ENCODE measurements at regions not wholly inside any gene's neighbourhood (a gene's known extent, or its start where the extent isn't known, plus 50 kb on each side); places are given as distances from the start of the nearest gene placed in this dataset.

GRCh38 chr1:88189525-88189924 is 494.5 kb upstream of the PKN2 start:
- TF ChIP-seq, protein P1, sequence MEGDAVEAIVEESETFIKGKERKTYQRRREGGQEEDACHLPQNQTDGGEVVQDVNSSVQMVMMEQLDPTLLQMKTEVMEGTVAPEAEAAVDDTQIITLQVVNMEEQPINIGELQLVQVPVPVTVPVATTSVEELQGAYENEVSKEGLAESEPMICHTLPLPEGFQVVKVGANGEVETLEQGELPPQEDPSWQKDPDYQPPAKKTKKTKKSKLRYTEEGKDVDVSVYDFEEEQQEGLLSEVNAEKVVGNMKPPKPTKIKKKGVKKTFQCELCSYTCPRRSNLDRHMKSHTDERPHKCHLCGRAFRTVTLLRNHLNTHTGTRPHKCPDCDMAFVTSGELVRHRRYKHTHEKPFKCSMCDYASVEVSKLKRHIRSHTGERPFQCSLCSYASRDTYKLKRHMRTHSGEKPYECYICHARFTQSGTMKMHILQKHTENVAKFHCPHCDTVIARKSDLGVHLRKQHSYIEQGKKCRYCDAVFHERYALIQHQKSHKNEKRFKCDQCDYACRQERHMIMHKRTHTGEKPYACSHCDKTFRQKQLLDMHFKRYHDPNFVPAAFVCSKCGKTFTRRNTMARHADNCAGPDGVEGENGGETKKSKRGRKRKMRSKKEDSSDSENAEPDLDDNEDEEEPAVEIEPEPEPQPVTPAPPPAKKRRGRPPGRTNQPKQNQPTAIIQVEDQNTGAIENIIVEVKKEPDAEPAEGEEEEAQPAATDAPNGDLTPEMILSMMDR (IDR thresholded peaks at IDR 0.05; ENCODE audit: insufficient read depth, low read depth, low read length, missing control alignments): no peak
- DNase-seq (ENCODE audit: low read depth): no peak
- H3K4me3 ChIP-seq (ENCODE audit: low read depth, low read length): no peak overlapping the region

DNA sequence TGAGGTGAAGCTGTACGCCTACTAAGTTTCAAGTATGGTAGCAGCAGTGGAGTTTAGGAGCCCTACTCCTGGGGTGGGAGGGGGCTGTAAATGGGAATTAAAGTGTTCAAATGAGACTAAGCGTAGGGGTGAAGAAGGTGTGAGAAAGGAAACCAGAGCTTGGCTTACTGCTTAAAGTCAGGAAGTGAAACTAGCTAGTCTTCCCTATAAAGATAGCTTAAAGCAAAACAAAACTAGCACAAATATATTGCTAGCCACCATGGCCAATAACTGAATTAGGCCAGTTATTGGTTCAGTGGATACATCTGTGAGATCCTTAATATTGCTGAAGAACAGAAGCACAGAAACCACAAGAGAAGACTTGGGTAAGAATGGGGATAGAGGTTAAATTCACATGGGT is 492.2 kb upstream of the PKN2 start:
- DNase-seq (ENCODE audit: low read depth): peak; percentile 32
- no peak overlapping the region for H3K4me3 ChIP-seq (ENCODE audit: low read depth, low read length)
- TF ChIP-seq, protein P1 (IDR thresholded peaks at IDR 0.05; ENCODE audit: insufficient read depth, low read depth, low read length, missing control alignments): no peak

DNA sequence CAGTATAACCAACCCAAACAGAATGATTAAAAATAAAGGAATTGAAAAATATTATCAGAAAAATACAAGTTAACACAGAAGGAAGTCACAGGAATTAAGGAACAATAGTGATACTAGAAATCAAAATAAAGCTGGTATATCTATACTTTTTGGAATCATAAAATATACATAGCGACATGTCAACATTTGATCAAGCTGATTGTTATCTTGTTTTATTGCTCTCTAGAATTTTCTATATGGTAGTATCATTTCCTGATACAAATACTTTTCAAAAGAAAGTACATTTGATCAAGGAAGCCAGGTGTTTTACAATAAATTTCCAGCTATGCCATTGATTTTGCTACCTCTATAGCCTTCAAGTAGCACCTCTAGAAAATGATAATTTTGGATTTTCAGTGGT is 489.5 kb upstream of the PKN2 start:
- H3K4me3 ChIP-seq (ENCODE audit: low read depth, low read length): no peak overlapping the region
- no peak for DNase-seq (ENCODE audit: low read depth)
- TF ChIP-seq, protein P1 (IDR thresholded peaks at IDR 0.05; ENCODE audit: insufficient read depth, low read depth, low read length, missing control alignments): no peak

DNA sequence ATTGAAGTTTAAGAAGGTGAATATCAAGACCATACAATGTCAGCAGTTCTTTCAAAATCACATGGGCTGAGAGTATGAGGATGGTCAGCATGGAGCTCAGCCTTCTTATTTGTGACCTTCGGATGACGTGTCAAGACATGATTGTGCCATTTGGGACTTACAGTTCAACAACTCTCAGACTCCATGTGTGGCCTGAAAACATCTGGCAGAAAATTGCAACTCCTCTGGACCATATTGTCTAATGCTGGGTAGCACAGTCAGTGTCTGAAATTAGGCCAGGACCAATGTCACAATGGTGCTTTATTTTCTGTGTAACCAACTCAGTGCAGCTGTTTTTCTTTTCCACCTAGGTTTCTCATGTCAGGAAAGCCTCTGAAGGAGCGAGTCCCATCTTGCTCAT is 483.5 kb upstream of the PKN2 start:
- TF ChIP-seq, protein P1 (IDR thresholded peaks at IDR 0.05; ENCODE audit: insufficient read depth, low read depth, low read length, missing control alignments): no peak
- H3K4me3 ChIP-seq (ENCODE audit: low read depth, low read length): no peak overlapping the region
- DNase-seq (ENCODE audit: low read depth): no peak

DNA sequence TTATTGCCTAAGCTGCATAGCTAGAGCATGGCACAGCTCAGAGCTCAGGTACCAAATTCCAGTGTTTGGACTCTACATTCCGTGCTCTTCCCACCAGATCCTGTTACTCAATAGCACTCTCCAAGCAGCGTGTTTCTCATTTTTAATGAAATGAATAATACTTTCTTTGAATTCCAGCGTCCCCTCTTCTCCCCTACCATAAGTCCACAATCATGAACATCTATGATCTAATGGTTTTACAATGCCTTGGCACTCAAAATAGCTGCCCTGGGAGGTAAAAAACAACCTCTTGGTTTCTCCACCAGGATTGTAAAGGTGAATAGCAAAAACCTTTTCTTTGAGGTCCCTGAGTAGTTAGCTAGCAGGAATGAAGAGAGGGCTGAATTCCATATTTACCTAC is 480.0 kb upstream of the PKN2 start:
- TF ChIP-seq, protein P1 (IDR thresholded peaks at IDR 0.05; ENCODE audit: insufficient read depth, low read depth, low read length, missing control alignments): no peak
- H3K4me3 ChIP-seq (ENCODE audit: low read depth, low read length): no peak overlapping the region
- DNase-seq (ENCODE audit: low read depth): no peak

DNA sequence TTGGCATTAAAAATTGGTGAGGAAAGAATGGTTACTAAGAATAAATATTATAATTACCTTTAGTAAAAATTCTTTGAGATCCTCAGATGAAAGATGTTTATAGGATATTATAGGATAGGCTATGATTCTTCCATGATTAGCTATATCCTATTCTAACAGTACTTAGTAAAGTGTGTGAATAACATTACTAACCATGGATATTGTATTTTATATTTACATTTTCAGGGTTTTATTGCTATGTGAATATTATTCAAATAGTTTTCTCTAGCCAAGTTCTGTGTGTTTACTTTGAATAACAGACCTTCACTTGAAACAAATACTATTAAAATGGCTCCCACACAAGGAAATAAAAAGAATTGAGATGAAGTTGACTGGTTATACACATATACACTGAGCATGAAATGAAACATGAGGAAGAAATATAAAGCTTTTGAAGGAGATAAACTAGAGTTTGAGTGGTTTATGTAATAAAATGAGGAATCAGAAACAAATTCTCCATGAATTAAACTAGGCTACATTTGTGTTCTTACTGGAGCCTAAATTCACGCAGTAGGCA is 479.4 kb upstream of the PKN2 start:
- TF ChIP-seq, protein P1 (IDR thresholded peaks at IDR 0.05; ENCODE audit: insufficient read depth, low read depth, low read length, missing control alignments): no peak

GRCh38 chr1:88208389-88208788 is 475.7 kb upstream of the PKN2 start:
- H3K4me3 ChIP-seq (ENCODE audit: low read depth, low read length): no peak overlapping the region
- TF ChIP-seq, protein P1 (IDR thresholded peaks at IDR 0.05; ENCODE audit: insufficient read depth, low read depth, low read length, missing control alignments): no peak
- DNase-seq (ENCODE audit: low read depth): no peak

More for the DNA sequence above, 479.4 kb upstream of the PKN2 start:
- no peak for DNase-seq (ENCODE audit: low read depth)
- H3K4me3 ChIP-seq (ENCODE audit: low read depth, low read length): no peak overlapping the region
